GM06990 (cell line): ENCODE measurements at regions not wholly inside any gene's neighbourhood (a gene's known extent, or its start where the extent isn't known, plus 50 kb on each side); places are given as distances from the start of the nearest gene placed in this dataset.

Experiments
- DNase-seq: peaks from one replicate; pipeline ENCODE4 v3.0.0-alpha.2; 2011; ENCODE audit not compliant: insufficient read length; ENCODE audit errors: extremely low read depth
- H3K27me3 ChIP-seq: replicated peaks from 2 replicates; pipeline ENCODE4 v1.6.0; 2011; ENCODE audit warnings: low read length; ENCODE audit not compliant: control insufficient read depth, insufficient read depth
- H3K36me3 ChIP-seq: 2 replicates; pipeline ENCODE4 v1.5.1; 2011; ENCODE audit warnings: low read length; ENCODE audit not compliant: control insufficient read depth, insufficient read depth
- H3K4me3 ChIP-seq: replicated peaks from 2 replicates; pipeline ENCODE4 v1.5.1; 2011; ENCODE audit warnings: low read depth, mild to moderate bottlenecking, control low read depth, low read length
- CTCF ChIP-seq: IDR thresholded peaks from 2 replicates; pipeline ENCODE4 v1.5.1; 2011; ENCODE audit warnings: low read length, control low read depth, mild to moderate bottlenecking, inconsistent platforms; ENCODE audit not compliant: insufficient read depth, poor library complexity, severe bottlenecking

GRCh38 chr12:93274937-93275336 lies 102.8 kb upstream of the NUDT4 start:
- Histone ChIP-seq H3K27me3 (no peaks in the 10 kb centered on the region), H3K4me3 (no peak overlapping the region), H3K36me3 (no peaks in the 10 kb centered on the region)
- no peak for DNase-seq
- no peak for TF ChIP-seq CTCF

- DNase-seq, result no peak
- H3K36me3 ChIP-seq, result no peaks in the 10 kb centered on the region
- no peak for TF ChIP-seq CTCF
These were observed 102.1 kb upstream of the NUDT4 start for GRCh38 chr12:93275589-93275988.

GRCh38 chr12:93279565-93280412 lies 97.9 kb upstream of the NUDT4 start:
- Histone ChIP-seq H3K27me3 (no peaks in the 10 kb centered on the region), H3K36me3 (no peaks in the 10 kb centered on the region), H3K4me3 (no peak overlapping the region)
- TF ChIP-seq CTCF, result no peak
- no peak for DNase-seq

More at GRCh38 chr12:93275589-93275988, 102.1 kb upstream of the NUDT4 start:
- Histone ChIP-seq H3K4me3 (no peak overlapping the region), H3K27me3 (no peaks in the 10 kb centered on the region)

GRCh38 chr12:93287149-93287548 lies 90.6 kb upstream of the NUDT4 start:
- no peak for DNase-seq
- Histone ChIP-seq H3K27me3 (no peaks in the 10 kb centered on the region), H3K36me3 (no peaks in the 10 kb centered on the region), H3K4me3 (no peak overlapping the region)
- TF ChIP-seq CTCF, result no peak

- DNase-seq, result no peak
- H3K4me3 ChIP-seq, result no peak overlapping the region
- TF ChIP-seq CTCF, result no peak
- no peaks in the 10 kb centered on the region for H3K36me3 ChIP-seq
- H3K27me3 ChIP-seq, result no peaks in the 10 kb centered on the region
These were observed 89.1 kb upstream of the NUDT4 start for GRCh38 chr12:93288626-93289025.
